Skeletal muscle satellite cell (primary cell): ENCODE measurements at regions not wholly inside any gene's neighbourhood (a gene's known extent, or its start where the extent isn't known, plus 50 kb on each side); places are given as distances from the start of the nearest gene placed in this dataset.
"Not testable (repeated sequence)": the region's sequence is repeated elsewhere in the genome, so short reads cannot be mapped to it uniquely, and the experiment has no call there.

Experiments
- H3K27me3 ChIP-seq: 2 replicates; pipeline ENCODE4 v1.7.0; 2013; ENCODE audit warnings: low read length; ENCODE audit not compliant: control insufficient read depth, insufficient read depth
- H3K36me3 ChIP-seq: 2 replicates; pipeline ENCODE4 v1.7.0; 2013; ENCODE audit warnings: mild to moderate bottlenecking, control low read depth, low read length; ENCODE audit not compliant: insufficient read depth
- H3K4me1 ChIP-seq: 2 replicates; pipeline ENCODE4 v1.7.0; 2013; ENCODE audit warnings: low read length; ENCODE audit not compliant: control insufficient read depth, insufficient read depth
- H3K4me2 ChIP-seq: 2 replicates; pipeline ENCODE4 v1.7.0; 2013; ENCODE audit warnings: mild to moderate bottlenecking, low read length
- H3K4me3 ChIP-seq: 2 replicates; pipeline ENCODE4 v1.7.0; 2013; ENCODE audit warnings: low read length
- H3K9ac ChIP-seq: 2 replicates; pipeline ENCODE4 v1.7.0; 2013; ENCODE audit warnings: mild to moderate bottlenecking, low read depth, low read length, moderate library complexity
- H3K9me3 ChIP-seq: replicated peaks from 2 replicates; pipeline ENCODE4 v1.7.0; 2013; ENCODE audit warnings: mild to moderate bottlenecking, control low read depth, low read length

DNA sequence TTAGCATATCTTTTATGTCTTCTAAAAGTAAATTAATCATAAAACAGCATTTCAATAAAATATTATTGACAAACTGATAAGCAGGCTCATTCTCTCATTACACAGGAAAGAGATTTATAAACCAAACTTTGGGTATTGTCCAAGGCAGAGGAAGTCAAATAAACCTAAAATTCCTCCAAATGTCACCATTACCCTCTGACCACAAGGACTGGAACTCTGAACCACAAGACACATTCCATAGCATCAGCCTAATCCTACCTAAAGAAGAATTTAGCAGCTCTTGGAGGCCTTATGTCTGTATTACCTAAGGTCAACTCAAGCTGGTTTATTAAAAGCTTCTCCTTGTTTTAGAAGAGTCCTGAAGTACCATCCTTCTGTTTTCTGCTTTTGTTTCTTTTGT is 82.4 kb upstream of the SLC13A1 start:
- no peaks in the 10 kb centered on the region for H3K36me3 ChIP-seq
- H3K27me3 ChIP-seq = no peaks in the 10 kb centered on the region
- no peak overlapping the region for H3K4me2 ChIP-seq
- H3K4me1 ChIP-seq = peaks cover 11% of the 10 kb centered on the region
- no peak overlapping the region for H3K9ac ChIP-seq
- no peaks in the 10 kb centered on the region for H3K9me3 ChIP-seq
- H3K4me3 ChIP-seq = no peak overlapping the region

DNA sequence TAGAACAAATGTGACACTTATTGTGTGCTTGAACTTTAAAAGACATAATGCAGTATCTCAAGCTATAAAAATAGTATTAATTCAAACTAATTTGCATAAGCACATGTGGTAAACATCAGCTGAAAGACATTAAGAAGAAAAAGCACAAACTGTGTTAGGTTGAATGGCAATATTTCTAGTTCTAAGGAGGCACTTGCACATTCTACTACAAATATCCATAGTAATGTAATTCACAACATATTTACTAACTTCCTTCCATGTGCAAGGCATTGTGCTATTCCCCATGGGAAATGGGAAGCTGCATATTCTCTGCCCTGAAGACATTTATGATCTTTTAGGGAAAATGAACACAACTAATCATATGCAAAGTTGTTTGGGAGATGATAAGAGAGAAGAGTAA is 80.2 kb upstream of the SLC13A1 start:
- H3K9me3 ChIP-seq = no peaks in the 10 kb centered on the region
- no peak overlapping the region for H3K9ac ChIP-seq
- no peaks in the 10 kb centered on the region for H3K27me3 ChIP-seq
- H3K4me1 ChIP-seq = peaks cover 21% of the 10 kb centered on the region
- H3K36me3 ChIP-seq = no peaks in the 10 kb centered on the region
- no peak overlapping the region for H3K4me3 ChIP-seq
- no peak overlapping the region for H3K4me2 ChIP-seq

DNA sequence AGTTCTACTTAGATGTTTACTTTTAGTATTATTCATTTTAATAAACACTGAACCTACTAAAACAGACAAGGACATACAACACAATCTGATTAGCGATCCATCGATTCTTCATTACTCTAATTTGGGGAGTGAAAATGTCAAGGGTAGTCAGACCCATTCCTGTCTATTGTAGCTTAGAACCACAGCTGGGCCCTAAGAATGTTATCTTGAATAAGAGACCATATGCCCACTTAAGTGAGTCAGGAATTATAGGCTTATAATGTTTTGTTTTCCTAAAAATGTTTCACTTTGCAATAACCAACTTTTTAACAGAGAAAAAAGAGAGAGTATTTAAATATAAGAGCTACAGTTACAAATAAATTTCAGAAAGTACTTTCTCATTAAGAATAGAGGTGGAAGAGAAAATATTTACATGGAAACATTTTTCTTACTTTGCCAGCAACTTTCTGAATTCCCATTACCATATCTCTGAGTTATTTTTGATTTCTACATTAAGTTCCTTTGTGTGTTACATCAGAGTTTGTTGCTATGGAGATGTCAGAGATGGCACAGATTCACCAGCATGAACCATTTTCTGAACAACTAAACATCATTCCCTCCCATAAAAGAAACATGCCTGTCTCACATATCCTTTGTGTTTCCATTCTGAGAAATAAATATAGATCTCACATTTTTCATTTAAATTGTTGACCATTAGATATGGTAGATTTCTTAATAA is 75.4 kb upstream of the SLC13A1 start:
- Histone ChIP-seq H3K4me3 (no peak overlapping the region), H3K4me1 (peaks cover 36% of the 10 kb centered on the region), H3K36me3 (no peaks in the 10 kb centered on the region), H3K9me3 (no peaks in the 10 kb centered on the region), H3K9ac (peak overlapping the region; percentile 50), H3K27me3 (no peaks in the 10 kb centered on the region), H3K4me2 (peak overlapping the region; percentile 6)

DNA sequence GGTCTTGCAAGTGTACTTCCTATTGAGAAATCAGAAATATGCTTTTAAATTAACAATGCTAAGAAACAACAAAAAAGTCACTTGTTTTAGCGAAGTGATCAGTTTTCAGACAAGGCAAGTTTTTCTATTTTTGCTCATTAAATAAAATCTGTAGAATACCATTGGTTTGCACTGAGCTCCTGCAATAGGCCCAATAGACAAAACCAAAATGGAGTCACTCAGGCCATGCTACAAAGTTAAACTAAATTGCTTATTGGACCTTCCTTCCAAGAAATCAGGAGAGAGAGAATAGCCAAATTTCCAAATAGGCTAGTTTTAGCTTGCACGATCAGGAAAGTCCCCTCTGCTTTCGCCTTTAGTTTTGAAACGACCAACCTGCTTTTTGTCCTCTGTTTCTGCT is 73.4 kb upstream of the SLC13A1 start:
- H3K9ac ChIP-seq = no peak overlapping the region
- H3K4me1 ChIP-seq = peaks cover 38% of the 10 kb centered on the region
- no peak overlapping the region for H3K4me2 ChIP-seq
- H3K4me3 ChIP-seq = no peak overlapping the region
- H3K27me3 ChIP-seq = no peaks in the 10 kb centered on the region
- no peaks in the 10 kb centered on the region for H3K9me3 ChIP-seq
- no peaks in the 10 kb centered on the region for H3K36me3 ChIP-seq

DNA sequence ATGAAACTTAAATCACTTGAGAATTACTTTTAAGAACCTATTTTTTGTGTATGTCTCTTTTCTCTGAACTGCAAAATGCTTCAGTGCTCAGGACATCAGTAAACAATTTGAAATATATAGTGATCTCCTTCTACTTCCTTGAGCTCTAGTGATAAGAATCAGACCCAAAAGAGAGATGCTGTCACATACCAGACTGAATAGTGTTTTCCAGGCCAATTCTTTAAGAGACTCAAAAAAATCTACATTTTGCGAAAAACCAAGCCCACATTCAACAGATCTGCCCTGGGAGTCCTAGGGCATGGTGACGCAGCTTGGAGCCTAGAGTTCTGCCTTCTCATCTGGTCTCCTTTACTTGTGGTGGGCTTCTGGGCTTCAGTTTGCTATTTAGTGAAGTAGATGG is 72.1 kb upstream of the SLC13A1 start:
- Histone ChIP-seq H3K4me3 (no peak overlapping the region), H3K4me1 (peaks cover 38% of the 10 kb centered on the region), H3K27me3 (no peaks in the 10 kb centered on the region), H3K36me3 (no peaks in the 10 kb centered on the region), H3K4me2 (peak overlapping the region; percentile 62), H3K9ac (peak overlapping the region; percentile 54), H3K9me3 (no peaks in the 10 kb centered on the region)

DNA sequence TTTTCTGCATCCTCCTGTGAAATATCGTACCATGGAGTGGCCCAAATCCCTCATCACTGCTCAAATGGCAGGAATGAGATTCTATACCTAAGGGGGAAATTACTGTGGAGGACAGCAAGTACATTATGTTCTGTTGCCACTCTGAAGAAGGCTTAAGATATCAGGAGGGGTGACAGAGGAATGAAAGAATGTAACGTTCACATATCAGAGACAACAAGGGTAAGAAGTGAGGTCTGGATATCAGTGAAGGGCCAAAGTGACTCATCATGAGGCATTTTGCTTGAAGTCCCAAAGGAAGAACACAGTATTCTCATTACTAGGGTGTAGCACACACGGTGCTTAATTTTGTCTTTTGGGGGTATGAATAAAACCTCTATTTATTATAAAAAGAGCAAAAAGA is 71.5 kb upstream of the SLC13A1 start:
- H3K36me3 ChIP-seq = no peaks in the 10 kb centered on the region
- no peaks in the 10 kb centered on the region for H3K27me3 ChIP-seq
- peaks cover 37% of the 10 kb centered on the region for H3K4me1 ChIP-seq
- no peaks in the 10 kb centered on the region for H3K9me3 ChIP-seq
- H3K4me2 ChIP-seq = peak overlapping the region; percentile 62
- H3K9ac ChIP-seq = peak overlapping the region; percentile 54
- H3K4me3 ChIP-seq = no peak overlapping the region

DNA sequence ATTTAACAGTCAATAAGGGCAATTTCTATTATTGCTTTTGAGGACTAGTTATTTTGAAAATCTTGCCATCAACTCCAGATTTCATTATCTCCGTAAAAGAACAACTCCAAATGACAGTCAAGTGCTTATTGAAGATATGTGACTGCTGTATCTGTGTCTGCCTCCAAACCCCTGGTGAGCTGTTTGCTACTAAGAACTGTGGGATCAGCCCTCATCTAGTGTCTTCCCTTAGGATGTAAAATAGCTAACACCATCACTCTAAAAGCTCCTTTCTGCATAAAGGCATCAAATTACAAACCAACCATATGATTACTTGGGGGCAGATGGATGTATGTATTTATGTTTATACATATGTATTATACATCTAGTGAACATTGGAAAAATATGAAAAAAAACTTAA is 70.8 kb upstream of the SLC13A1 start:
- Histone ChIP-seq H3K9ac (no peak overlapping the region), H3K4me1 (peaks cover 31% of the 10 kb centered on the region), H3K36me3 (no peaks in the 10 kb centered on the region), H3K4me3 (no peak overlapping the region), H3K9me3 (no peaks in the 10 kb centered on the region), H3K4me2 (peak overlapping the region; percentile 62), H3K27me3 (no peaks in the 10 kb centered on the region)

DNA sequence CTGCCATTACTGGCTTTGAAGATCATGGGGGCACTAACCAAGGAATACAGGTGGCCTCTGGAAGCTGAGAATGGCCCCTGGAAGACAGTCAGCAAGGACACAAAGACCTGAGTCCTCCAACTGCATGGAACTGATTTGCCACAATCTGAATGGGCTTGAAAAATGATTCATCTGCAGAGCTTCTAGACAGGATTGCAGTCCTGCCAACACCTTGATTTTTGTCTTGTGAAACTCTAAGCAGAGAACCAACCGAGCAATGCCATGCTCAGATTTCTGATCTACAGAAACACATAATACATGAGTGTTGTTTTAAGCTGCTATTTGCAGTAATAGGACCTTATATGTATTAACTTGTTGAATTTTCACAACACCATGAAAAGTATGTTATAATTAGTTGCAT is 66.1 kb upstream of the SLC13A1 start:
- H3K9me3 ChIP-seq = no peaks in the 10 kb centered on the region
- H3K27me3 ChIP-seq = no peaks in the 10 kb centered on the region
- no peak overlapping the region for H3K9ac ChIP-seq
- H3K4me2 ChIP-seq = no peak overlapping the region
- H3K36me3 ChIP-seq = no peaks in the 10 kb centered on the region
- H3K4me1 ChIP-seq = peaks cover 8% of the 10 kb centered on the region
- no peak overlapping the region for H3K4me3 ChIP-seq

DNA sequence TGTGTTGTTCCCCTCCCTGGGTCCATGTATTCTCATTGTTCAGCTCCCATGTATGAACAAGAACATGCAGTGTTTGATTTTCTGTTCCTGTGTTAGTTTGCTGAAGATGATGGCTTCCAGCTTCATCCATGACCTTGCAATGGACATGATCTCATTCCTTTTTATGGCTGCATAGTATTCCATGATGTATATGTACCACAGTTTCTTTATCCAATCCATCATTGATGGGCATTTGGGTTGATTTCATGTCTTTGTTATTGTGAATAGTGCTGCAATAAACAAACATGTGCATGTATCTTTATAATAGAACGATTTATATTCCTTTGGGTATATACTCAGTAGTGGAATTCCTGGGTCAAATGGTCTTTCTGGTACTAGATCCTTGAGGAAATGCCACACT is 65.1 kb upstream of the SLC13A1 start:
- H3K4me2 ChIP-seq = not testable (repeated sequence)

DNA sequence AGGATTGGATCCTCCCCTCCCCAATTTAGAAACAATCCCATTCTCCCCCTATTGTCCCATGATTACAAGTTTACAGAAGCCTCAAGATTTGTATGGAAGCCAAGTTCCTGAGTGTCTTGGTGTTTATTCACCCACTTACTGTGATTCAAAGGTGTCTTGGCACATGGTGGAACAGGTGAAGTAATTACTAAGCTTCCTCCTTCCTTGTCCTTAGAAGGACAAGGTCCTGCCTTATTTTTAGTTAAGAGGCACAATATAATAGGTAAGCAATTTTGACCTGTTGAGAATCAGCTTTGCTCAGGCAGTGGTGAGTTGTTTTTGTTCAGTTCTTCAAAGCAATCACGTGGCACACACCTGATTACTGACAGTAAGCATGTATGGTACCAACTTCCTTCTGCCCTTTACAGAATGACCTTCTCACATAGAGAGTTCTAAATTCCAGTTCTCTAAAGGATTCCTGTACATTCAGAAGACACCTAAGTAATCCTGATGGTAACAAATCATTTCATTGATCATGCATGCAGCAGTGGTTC is 60.7 kb upstream of the SLC13A1 start:
- H3K9ac ChIP-seq = no peak overlapping the region
- no peaks in the 10 kb centered on the region for H3K36me3 ChIP-seq
- no peak overlapping the region for H3K4me3 ChIP-seq
- no peaks in the 10 kb centered on the region for H3K27me3 ChIP-seq
- H3K9me3 ChIP-seq = no peaks in the 10 kb centered on the region
- no peaks in the 10 kb centered on the region for H3K4me1 ChIP-seq
- no peak overlapping the region for H3K4me2 ChIP-seq

More for the DNA sequence above, 65.1 kb upstream of the SLC13A1 start:
- not testable (repeated sequence) for H3K4me1 ChIP-seq, H3K4me3 ChIP-seq, H3K9me3 ChIP-seq, H3K36me3 ChIP-seq, H3K27me3 ChIP-seq, H3K9ac ChIP-seq

DNA sequence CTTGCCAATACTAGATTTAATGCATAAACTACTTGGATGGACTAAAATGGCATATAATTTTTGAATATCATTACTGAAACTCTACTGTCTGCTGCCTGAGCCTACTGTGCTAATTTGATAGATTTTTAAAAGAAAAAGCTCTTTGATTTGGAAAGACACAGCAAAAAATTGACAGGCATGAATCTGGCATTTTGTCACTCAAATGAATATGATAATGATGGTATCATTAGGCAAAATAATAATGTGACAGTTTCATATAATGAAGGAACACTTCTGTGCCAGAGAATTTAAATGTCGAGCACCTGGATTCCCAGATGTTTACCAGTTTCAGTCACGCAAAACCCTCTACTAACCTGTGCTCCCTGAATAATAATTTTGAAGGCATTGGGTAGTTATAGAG is 60.0 kb upstream of the SLC13A1 start:
- H3K9ac ChIP-seq = no peak overlapping the region
- no peaks in the 10 kb centered on the region for H3K4me1 ChIP-seq
- no peaks in the 10 kb centered on the region for H3K36me3 ChIP-seq
- H3K4me3 ChIP-seq = no peak overlapping the region
- no peaks in the 10 kb centered on the region for H3K9me3 ChIP-seq
- no peak overlapping the region for H3K4me2 ChIP-seq
- no peaks in the 10 kb centered on the region for H3K27me3 ChIP-seq
